Lower leg skin (tissue), 3 donors: ENCODE measurements at regions not wholly inside any gene's neighbourhood (a gene's known extent, or its start where the extent isn't known, plus 50 kb on each side); places are given as distances from the start of the nearest gene placed in this dataset.

Experiments
- CTCF ChIP-seq, 3 donors: fragments of 450-650 bp; IDR thresholded peaks; one replicate each; pipeline ENCODE4 v1.5.1; 2016; ENCODE audit warnings: antibody characterized with exemption in 3 of 3, mild to moderate bottlenecking in 3 of 3, moderate library complexity in 2 of 3
- POLR2A ChIP-seq, 2 donors: fragments of 450-650 bp; IDR thresholded peaks; one replicate each; pipeline ENCODE4 v1.6.1; 2016 to 2017; ENCODE audit warnings: antibody characterized with exemption in 2 of 2, mild to moderate bottlenecking in 1 of 2, moderate library complexity in 1 of 2

DNA sequence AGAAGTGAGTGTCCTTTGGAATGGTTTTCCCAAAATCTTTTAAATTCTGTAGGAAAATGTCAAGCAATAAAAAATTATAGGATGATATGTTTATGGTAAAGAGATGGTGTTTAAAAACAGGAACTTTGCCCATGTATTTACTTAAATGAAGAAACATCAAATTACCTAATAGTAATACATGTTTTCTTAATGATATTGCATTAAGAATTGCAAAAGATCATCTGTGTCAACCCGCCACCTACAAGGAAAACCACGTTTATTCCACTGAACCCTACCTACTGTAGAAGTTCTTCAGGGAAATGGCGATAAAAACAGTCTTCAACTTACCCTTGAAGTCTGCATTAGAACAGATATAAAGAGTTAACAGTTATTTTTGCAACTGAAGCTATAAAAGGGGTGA is 67.2 kb upstream of the NDP start:
- TF ChIP-seq CTCF (IDR thresholded peaks at IDR 0.05) (no peak), POLR2A (IDR thresholded peaks at IDR 0.05) (no peak)
